Caki2 (cell line): ENCODE measurements at regions not wholly inside any gene's neighbourhood (a gene's known extent, or its start where the extent isn't known, plus 50 kb on each side); places are given as distances from the start of the nearest gene placed in this dataset.
"Not testable (repeated sequence)": the region's sequence is repeated elsewhere in the genome, so short reads cannot be mapped to it uniquely, and the experiment has no call there.

Experiments
- DNase-seq: peaks from one replicate; pipeline ENCODE4 v3.0.0-alpha.2; 2015; ENCODE audit warnings: low read depth
- in situ Hi-C: cut with HindIII; loops from 2 replicates; pipeline ENCODE4 v1.10.0; 2016; ENCODE audit warnings: low sequenced_read_pairs, low pct_unique_long_range_greater_than_20kb, mixed read lengths

GRCh38 chr20:48382304-48382703 is 445.5 kb downstream of the PREX1 start:
- in situ Hi-C loops = no loop called here
- no peak for DNase-seq

- in situ Hi-C loops = no loop called here
These were observed 446.3 kb downstream of the PREX1 start for GRCh38 chr20:48381353-48382120.

GRCh38 chr20:48380661-48381060 is 447.1 kb downstream of the PREX1 start:
- in situ Hi-C loops = no loop called here

More at GRCh38 chr20:48381353-48382120, 446.3 kb downstream of the PREX1 start:
- no peak for DNase-seq

GRCh38 chr20:48378976-48379675 is 448.7 kb downstream of the PREX1 start:
- in situ Hi-C loops = no loop called here
- DNase-seq = peak; percentile 67

More at GRCh38 chr20:48380661-48381060, 447.1 kb downstream of the PREX1 start:
- DNase-seq = no peak

- in situ Hi-C loops = no loop called here
- DNase-seq = no peak
These were observed 449.9 kb downstream of the PREX1 start for GRCh38 chr20:48377940-48378339.

GRCh38 chr20:48375804-48376203 is 452.0 kb downstream of the PREX1 start:
- in situ Hi-C loops = no loop called here
- DNase-seq = no peak

- DNase-seq = no peak
- in situ Hi-C loops = no loop called here
These were observed 452.7 kb downstream of the PREX1 start for GRCh38 chr20:48374991-48375595.

GRCh38 chr20:48374031-48374907 is 453.5 kb downstream of the PREX1 start:
- in situ Hi-C loops, DNase-seq: not testable (repeated sequence)

- in situ Hi-C loops = no loop called here
- DNase-seq = no peak
These were observed 454.3 kb downstream of the PREX1 start for GRCh38 chr20:48373555-48373934.

GRCh38 chr20:48372851-48373554 is 454.8 kb downstream of the PREX1 start:
- DNase-seq, in situ Hi-C loops: not testable (repeated sequence)

GRCh38 chr20:48371211-48371610 is 456.6 kb downstream of the PREX1 start:
- in situ Hi-C loops = no loop called here
- no peak for DNase-seq

- in situ Hi-C loops, DNase-seq: not testable (repeated sequence)
These were observed 459.2 kb downstream of the PREX1 start for GRCh38 chr20:48368580-48369021.

GRCh38 chr20:48367541-48368358 is 460.0 kb downstream of the PREX1 start:
- DNase-seq, in situ Hi-C loops: not testable (repeated sequence)

- DNase-seq = no peak
- in situ Hi-C loops = no loop called here
These were observed 461.6 kb downstream of the PREX1 start for GRCh38 chr20:48366230-48366629.

- in situ Hi-C loops = no loop called here
These were observed 462.9 kb downstream of the PREX1 start for GRCh38 chr20:48364688-48365421.

GRCh38 chr20:48364055-48364454 is 463.7 kb downstream of the PREX1 start:
- in situ Hi-C loops = no loop called here
- DNase-seq = no peak

More at GRCh38 chr20:48364688-48365421, 462.9 kb downstream of the PREX1 start:
- DNase-seq = no peak
